Chondrocyte (in vitro differentiated cells): ENCODE measurements at regions not wholly inside any gene's neighbourhood (a gene's known extent, or its start where the extent isn't known, plus 50 kb on each side); places are given as distances from the start of the nearest gene placed in this dataset.

Experiments
- DNase-seq: peaks from one replicate; pipeline ENCODE4 v3.0.0; 2021; ENCODE audit warnings: mixed read lengths, low spot score
- H3K27ac Mint-ChIP-seq: one replicate; pipeline ENCODE4 v1.8.0; 2021; ENCODE audit warnings: mild to moderate bottlenecking, moderate library complexity, mixed read lengths; ENCODE audit not compliant: unreplicated experiment
- H3K27me3 Mint-ChIP-seq: 2 replicates; pipeline ENCODE4 v1.8.0; 2021; ENCODE audit warnings: low read depth, mixed read lengths
- H3K36me3 Mint-ChIP-seq: 2 replicates; pipeline ENCODE4 v1.8.0; 2021; ENCODE audit warnings: low read depth, mixed read lengths
- H3K4me1 Mint-ChIP-seq: 2 replicates; pipeline ENCODE4 v1.8.0; 2021; ENCODE audit warnings: low read depth, mild to moderate bottlenecking, mixed read lengths
- H3K4me3 Mint-ChIP-seq: one replicate; pipeline ENCODE4 v1.8.0; 2021; ENCODE audit warnings: mild to moderate bottlenecking, moderate library complexity, mixed read lengths; ENCODE audit not compliant: unreplicated experiment
- H3K9me3 Mint-ChIP-seq: 2 replicates; pipeline ENCODE4 v1.8.0; 2021; ENCODE audit warnings: low read depth, mixed read lengths
- TF ChIP-seq, protein P1 (sequence below): fragments of 200-600 bp; sonication (generic); IDR thresholded peaks from 2 replicates; pipeline ENCODE4 v1.5.0; 2021; ENCODE audit warnings: antibody characterized with exemption, mild to moderate bottlenecking, moderate library complexity

DNA sequence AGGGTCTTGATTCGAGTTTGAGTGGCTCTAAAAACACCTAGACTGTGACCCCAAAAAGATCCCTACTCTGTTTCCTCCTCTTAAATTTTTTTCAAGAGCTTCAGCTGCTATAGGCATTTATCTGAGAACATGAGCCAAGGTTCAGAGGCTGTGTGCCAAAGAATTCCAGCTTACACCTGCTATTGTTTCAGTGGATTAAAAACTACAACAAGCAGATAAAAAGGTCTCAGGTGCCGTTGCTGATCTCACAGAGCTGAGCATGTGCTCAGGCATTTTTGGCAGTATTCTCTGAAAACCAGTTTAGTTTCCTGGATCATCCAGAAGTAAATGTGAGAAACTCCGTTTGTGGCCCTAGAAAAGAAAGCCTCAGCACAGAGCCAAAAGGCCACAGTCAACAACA is 349.2 kb downstream of the DEPDC1B start:
- H3K27me3 Mint-ChIP-seq: no peaks in the 10 kb centered on the region
- no peaks in the 10 kb centered on the region for H3K36me3 Mint-ChIP-seq
- DNase-seq: no peak
- H3K27ac Mint-ChIP-seq: no peak overlapping the region
- peaks cover 11% of the 10 kb centered on the region for H3K4me1 Mint-ChIP-seq
- TF ChIP-seq, protein P1, sequence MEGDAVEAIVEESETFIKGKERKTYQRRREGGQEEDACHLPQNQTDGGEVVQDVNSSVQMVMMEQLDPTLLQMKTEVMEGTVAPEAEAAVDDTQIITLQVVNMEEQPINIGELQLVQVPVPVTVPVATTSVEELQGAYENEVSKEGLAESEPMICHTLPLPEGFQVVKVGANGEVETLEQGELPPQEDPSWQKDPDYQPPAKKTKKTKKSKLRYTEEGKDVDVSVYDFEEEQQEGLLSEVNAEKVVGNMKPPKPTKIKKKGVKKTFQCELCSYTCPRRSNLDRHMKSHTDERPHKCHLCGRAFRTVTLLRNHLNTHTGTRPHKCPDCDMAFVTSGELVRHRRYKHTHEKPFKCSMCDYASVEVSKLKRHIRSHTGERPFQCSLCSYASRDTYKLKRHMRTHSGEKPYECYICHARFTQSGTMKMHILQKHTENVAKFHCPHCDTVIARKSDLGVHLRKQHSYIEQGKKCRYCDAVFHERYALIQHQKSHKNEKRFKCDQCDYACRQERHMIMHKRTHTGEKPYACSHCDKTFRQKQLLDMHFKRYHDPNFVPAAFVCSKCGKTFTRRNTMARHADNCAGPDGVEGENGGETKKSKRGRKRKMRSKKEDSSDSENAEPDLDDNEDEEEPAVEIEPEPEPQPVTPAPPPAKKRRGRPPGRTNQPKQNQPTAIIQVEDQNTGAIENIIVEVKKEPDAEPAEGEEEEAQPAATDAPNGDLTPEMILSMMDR: no peak
- H3K9me3 Mint-ChIP-seq: no peaks in the 10 kb centered on the region
- no peak overlapping the region for H3K4me3 Mint-ChIP-seq

DNA sequence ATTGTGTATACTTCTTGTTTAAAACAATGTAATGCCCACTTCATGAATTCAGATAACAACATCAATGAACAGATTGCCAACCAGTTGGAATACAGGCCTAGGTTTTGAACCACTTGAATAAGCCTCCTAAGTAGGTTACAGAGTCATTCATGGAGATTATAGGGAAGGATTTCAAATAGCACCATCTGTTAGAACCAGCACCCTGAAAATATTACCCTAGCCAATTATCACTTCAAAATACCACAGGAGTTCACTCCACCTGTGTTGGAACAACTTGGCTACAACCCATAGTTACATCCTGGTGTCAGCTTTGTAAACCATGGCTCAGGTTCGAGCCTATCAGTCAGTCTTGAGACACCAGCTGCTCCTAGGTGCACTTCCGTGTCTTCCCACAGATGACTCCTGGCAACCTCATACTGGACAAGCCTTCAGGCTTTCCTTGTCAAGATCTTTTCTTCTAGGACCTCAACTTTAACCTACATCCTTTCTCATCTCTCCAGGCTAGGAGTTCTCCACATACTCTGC is 350.0 kb downstream of the DEPDC1B start:
- Mint-ChIP-seq H3K9me3 (no peaks in the 10 kb centered on the region), H3K36me3 (no peaks in the 10 kb centered on the region), H3K27ac (no peak overlapping the region), H3K4me3 (no peak overlapping the region), H3K27me3 (no peaks in the 10 kb centered on the region), H3K4me1 (peaks cover 8% of the 10 kb centered on the region)
- TF ChIP-seq, protein P1: no peak
- no peak for DNase-seq

DNA sequence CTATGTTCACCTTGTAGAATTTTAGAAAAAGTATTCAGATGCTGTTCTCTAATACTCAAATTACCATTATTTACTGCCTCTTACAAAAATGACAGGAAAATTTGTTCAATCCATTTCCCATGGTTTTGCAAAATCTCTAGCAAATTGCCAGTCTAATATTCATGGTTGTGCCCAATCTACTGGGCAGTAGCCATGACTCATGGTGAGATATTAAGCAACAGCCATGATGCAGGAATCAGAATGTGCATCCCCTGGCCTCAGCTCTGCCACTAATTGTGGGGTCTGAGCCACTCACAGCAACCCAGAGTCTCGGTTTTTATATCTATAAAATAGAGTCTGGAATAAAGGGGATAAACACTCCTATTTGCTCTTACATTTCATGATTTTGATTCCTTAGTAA is 353.6 kb downstream of the DEPDC1B start:
- H3K9me3 Mint-ChIP-seq: no peaks in the 10 kb centered on the region
- H3K27me3 Mint-ChIP-seq: no peaks in the 10 kb centered on the region
- H3K27ac Mint-ChIP-seq: no peak overlapping the region
- H3K4me3 Mint-ChIP-seq: no peak overlapping the region
- no peak for DNase-seq
- peaks cover 12% of the 10 kb centered on the region for H3K4me1 Mint-ChIP-seq
- H3K36me3 Mint-ChIP-seq: no peaks in the 10 kb centered on the region
- TF ChIP-seq, protein P1: no peak

DNA sequence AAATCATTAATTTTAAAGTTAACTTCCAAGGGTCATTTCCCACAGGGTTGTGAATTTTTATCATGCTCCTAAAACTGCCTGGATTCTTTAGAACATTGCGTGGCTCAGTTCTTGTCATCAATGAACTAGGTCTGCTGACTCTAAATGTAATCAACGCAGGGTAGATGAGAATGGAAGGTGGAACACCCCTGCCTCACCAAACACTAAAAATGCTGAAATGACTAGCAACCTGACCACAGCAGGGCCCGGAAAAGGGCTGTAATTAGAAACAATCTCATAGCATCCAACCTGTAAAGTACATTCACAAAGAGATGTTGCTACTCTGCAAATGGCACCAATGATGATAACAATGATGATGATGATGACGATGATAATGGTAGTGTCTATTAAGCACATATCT is 356.9 kb downstream of the DEPDC1B start:
- H3K27ac Mint-ChIP-seq: no peak overlapping the region

DNA sequence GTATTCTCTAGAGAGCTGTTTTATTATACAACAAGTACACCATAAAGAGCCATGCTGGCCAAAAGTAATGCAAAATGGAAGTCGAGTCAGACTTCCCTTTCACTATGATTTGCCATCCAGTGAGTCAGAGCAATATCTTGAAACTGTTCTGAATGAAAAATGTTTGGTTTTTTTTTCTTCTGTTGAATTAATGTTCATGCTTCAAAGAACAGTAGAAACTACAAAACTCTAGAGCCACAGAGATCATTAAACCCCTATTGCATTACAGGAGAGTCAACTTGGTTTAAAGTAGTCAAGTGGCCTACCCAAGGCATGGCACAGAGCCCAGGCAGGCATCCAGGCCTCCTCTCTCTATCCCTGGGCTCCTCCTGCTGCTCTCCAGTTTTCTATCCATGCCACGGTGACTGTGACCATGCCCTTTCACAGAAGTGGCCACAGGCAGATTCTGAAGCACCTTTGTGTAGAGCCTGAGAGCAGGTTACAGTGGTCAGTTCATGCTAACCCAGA is 358.9 kb downstream of the DEPDC1B start:
- Mint-ChIP-seq H3K4me1 (peaks cover 15% of the 10 kb centered on the region), H3K36me3 (no peaks in the 10 kb centered on the region), H3K27ac (no peak overlapping the region), H3K4me3 (no peak overlapping the region), H3K9me3 (no peaks in the 10 kb centered on the region), H3K27me3 (no peaks in the 10 kb centered on the region)
- no peak for DNase-seq
- TF ChIP-seq, protein P1: no peak

More for the DNA sequence above, 356.9 kb downstream of the DEPDC1B start:
- peaks cover 15% of the 10 kb centered on the region for H3K4me1 Mint-ChIP-seq
- no peaks in the 10 kb centered on the region for H3K9me3 Mint-ChIP-seq
- H3K4me3 Mint-ChIP-seq: no peak overlapping the region
- H3K27me3 Mint-ChIP-seq: no peaks in the 10 kb centered on the region
- no peaks in the 10 kb centered on the region for H3K36me3 Mint-ChIP-seq
- TF ChIP-seq, protein P1: no peak
- no peak for DNase-seq
